ENCODE measurements at regions not wholly inside any gene's neighbourhood (a gene's known extent, or its start where the extent isn't known, plus 50 kb on each side); places are given as distances from the start of the nearest gene placed in this dataset.
"Not testable (repeated sequence)": the region's sequence is repeated elsewhere in the genome, so short reads cannot be mapped to it uniquely, and the experiment has no call there.

DNA sequence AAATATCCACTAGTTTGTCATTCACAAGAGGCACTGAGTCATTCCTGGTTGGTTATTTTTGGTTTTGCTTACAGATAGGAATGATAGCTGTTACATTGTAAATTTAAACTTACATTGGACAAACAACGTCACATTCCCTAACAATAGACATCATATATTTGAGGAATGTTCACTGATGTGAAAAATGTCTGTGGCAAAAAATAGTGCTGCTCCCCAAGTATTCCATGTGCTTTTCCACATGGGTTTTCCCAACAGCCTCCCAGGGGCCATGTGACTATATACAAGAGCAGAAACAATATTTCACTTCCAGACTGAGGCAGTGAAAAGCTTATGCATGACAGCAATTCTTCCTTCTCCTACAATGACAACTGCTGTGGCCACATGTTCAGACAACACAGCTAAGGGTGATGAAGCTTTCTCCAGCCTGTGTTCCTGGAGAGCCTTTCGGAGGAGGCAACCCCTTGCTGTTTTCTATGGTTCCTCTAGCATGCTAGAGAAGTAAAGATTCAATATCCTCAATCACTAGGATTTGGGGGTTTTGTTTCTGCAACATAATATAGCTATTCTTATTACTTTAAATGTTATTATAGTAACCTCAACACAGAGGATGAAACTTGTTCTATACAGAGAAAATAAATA is 202.7 kb downstream of the PTH2R start:
- H3K4me1 ChIP-seq: no peaks in the 10 kb centered on the region
- no peaks in the 10 kb centered on the region for H3K36me3 ChIP-seq
- no peaks in the 10 kb centered on the region for H3K27me3 ChIP-seq
- H3K4me3 ChIP-seq: no peak overlapping the region
- TF ChIP-seq POLR2A (IDR thresholded peaks at IDR 0.05) (no peak), CTCF (IDR thresholded peaks at IDR 0.05) (no peak)
- H3K27ac ChIP-seq: no peak overlapping the region
- DNase-seq: no peak
- no peaks in the 10 kb centered on the region for H3K9me3 ChIP-seq

GRCh38 chr2:208615675-208616074 is 209.1 kb downstream of the PTH2R start:
- H3K4me3 ChIP-seq, H3K36me3 ChIP-seq, H3K4me1 ChIP-seq, H3K27ac ChIP-seq, H3K9me3 ChIP-seq, H3K27me3 ChIP-seq, DNase-seq: not testable (repeated sequence)

GRCh38 chr2:208618220-208618619 is 211.6 kb downstream of the PTH2R start:
- Histone ChIP-seq H3K4me1 (no peaks in the 10 kb centered on the region), H3K27ac (no peak overlapping the region), H3K27me3 (no peaks in the 10 kb centered on the region), H3K4me3 (no peak overlapping the region), H3K36me3 (no peaks in the 10 kb centered on the region), H3K9me3 (no peaks in the 10 kb centered on the region)
- no peak for DNase-seq
- TF ChIP-seq CTCF (IDR thresholded peaks at IDR 0.05): no peak
- TF ChIP-seq POLR2A (IDR thresholded peaks at IDR 0.05): no peak

- Histone ChIP-seq H3K36me3 (no peaks in the 10 kb centered on the region), H3K9me3 (no peaks in the 10 kb centered on the region), H3K4me1 (no peaks in the 10 kb centered on the region), H3K27ac (no peak overlapping the region), H3K4me3 (no peak overlapping the region), H3K27me3 (no peaks in the 10 kb centered on the region)
- no peak for DNase-seq
- TF ChIP-seq CTCF (IDR thresholded peaks at IDR 0.05) (no peak), POLR2A (IDR thresholded peaks at IDR 0.05) (no peak)
These were observed 213.4 kb downstream of the PTH2R start for GRCh38 chr2:208619993-208620392.

DNA sequence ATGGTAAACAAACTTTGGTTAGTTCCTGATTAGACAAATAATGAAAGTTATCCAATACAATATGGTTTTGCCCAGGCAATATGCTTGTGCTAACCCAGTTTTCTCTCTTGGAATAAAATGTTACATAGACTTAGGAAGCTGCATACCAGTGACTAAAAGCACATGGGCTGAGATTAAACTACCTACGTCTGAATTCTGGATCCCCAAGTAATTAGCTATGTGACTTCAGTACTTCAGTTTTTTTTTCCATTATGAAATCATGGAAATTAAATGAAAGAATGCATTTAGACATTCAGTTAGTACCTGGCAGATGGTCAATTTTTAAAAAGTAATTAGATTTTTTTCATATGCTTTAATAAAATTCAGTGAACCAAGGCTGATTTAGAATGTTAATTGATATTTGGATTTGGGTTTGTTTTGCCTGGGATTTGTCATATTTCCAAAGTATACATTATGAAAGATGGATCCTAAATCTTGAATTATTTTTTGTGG is 213.9 kb downstream of the PTH2R start:
- DNase-seq: no peak
- no peaks in the 10 kb centered on the region for H3K36me3 ChIP-seq
- H3K27me3 ChIP-seq: no peaks in the 10 kb centered on the region
- TF ChIP-seq CTCF (IDR thresholded peaks at IDR 0.05) (no peak), POLR2A (IDR thresholded peaks at IDR 0.05) (no peak)
- H3K4me1 ChIP-seq: no peaks in the 10 kb centered on the region
- H3K9me3 ChIP-seq: no peaks in the 10 kb centered on the region
- H3K27ac ChIP-seq: no peak overlapping the region
- no peak overlapping the region for H3K4me3 ChIP-seq

GRCh38 chr2:208627110-208627884 is 220.7 kb downstream of the PTH2R start:
- DNase-seq: no peak
- Histone ChIP-seq H3K27me3 (no peaks in the 10 kb centered on the region), H3K4me3 (no peak overlapping the region), H3K36me3 (no peaks in the 10 kb centered on the region), H3K27ac (no peak overlapping the region), H3K9me3 (no peaks in the 10 kb centered on the region), H3K4me1 (no peaks in the 10 kb centered on the region)
- TF ChIP-seq CTCF (IDR thresholded peaks at IDR 0.05) (no peak), POLR2A (IDR thresholded peaks at IDR 0.05) (no peak)

Data from Peyer's patch (tissue), 4 donors.